ENCODE measurements at regions not wholly inside any gene's neighbourhood (a gene's known extent, or its start where the extent isn't known, plus 50 kb on each side); places are given as distances from the start of the nearest gene placed in this dataset.

- Histone ChIP-seq H3K4me3 (ENCODE audit: low read length) (no peak overlapping the region), H3K4me2 (ENCODE audit: low read depth, low read length, poor library complexity, severe bottlenecking) (no peak overlapping the region), H3K9me3 (ENCODE audit: low read length) (no peaks in the 10 kb centered on the region), H3K79me2 (ENCODE audit: low read length) (no peaks in the 10 kb centered on the region), H3K27ac (ENCODE audit: low read length) (no peak overlapping the region), H4K20me1 (ENCODE audit: insufficient read depth, low read depth, low read length) (no peaks in the 10 kb centered on the region), H3K27me3 (ENCODE audit: low read length) (no peaks in the 10 kb centered on the region), H3K9me2 (replicated peaks; ENCODE audit: insufficient read depth, low read length) (no peaks in the 10 kb centered on the region), H3K4me1 (ENCODE audit: low read length) (no peaks in the 10 kb centered on the region), H2AFZ (ENCODE audit: low read length) (no peak overlapping the region), H3K36me3 (ENCODE audit: insufficient read depth, low read length) (no peaks in the 10 kb centered on the region), H3K9ac (ENCODE audit: low read length) (no peak overlapping the region)
- DNase-seq = no peak
These were observed 536.7 kb downstream of the TNS1 start for GRCh38 chr2:217466104-217466503.

GRCh38 chr2:217465100-217465499 lies 537.7 kb downstream of the TNS1 start:
- Histone ChIP-seq H4K20me1 (ENCODE audit: insufficient read depth, low read depth, low read length) (no peaks in the 10 kb centered on the region), H3K9me2 (replicated peaks; ENCODE audit: insufficient read depth, low read length) (no peaks in the 10 kb centered on the region)

GRCh38 chr2:217463402-217464075 lies 539.3 kb downstream of the TNS1 start:
- no peak overlapping the region for H3K4me3 ChIP-seq (ENCODE audit: low read length)

More at GRCh38 chr2:217465100-217465499, 537.7 kb downstream of the TNS1 start:
- DNase-seq = no peak
- no peak overlapping the region for H3K27ac ChIP-seq (ENCODE audit: low read length)
- no peaks in the 10 kb centered on the region for H3K4me1 ChIP-seq (ENCODE audit: low read length)
- no peaks in the 10 kb centered on the region for H3K36me3 ChIP-seq (ENCODE audit: insufficient read depth, low read length)
- no peaks in the 10 kb centered on the region for H3K9me3 ChIP-seq (ENCODE audit: low read length)
- no peaks in the 10 kb centered on the region for H3K79me2 ChIP-seq (ENCODE audit: low read length)
- no peak overlapping the region for H3K4me2 ChIP-seq (ENCODE audit: low read depth, low read length, poor library complexity, severe bottlenecking)
- no peak overlapping the region for H3K9ac ChIP-seq (ENCODE audit: low read length)
- no peak overlapping the region for H3K4me3 ChIP-seq (ENCODE audit: low read length)
- no peak overlapping the region for H2AFZ ChIP-seq (ENCODE audit: low read length)
- H3K27me3 ChIP-seq (ENCODE audit: low read length) = no peaks in the 10 kb centered on the region

GRCh38 chr2:217462121-217462520 lies 540.7 kb downstream of the TNS1 start:
- Histone ChIP-seq H3K36me3 (ENCODE audit: insufficient read depth, low read length) (no peaks in the 10 kb centered on the region), H3K9me2 (replicated peaks; ENCODE audit: insufficient read depth, low read length) (no peaks in the 10 kb centered on the region), H3K79me2 (ENCODE audit: low read length) (no peaks in the 10 kb centered on the region), H3K27ac (ENCODE audit: low read length) (no peak overlapping the region), H3K9ac (ENCODE audit: low read length) (no peak overlapping the region), H4K20me1 (ENCODE audit: insufficient read depth, low read depth, low read length) (no peaks in the 10 kb centered on the region), H3K4me3 (ENCODE audit: low read length) (no peak overlapping the region), H3K27me3 (ENCODE audit: low read length) (no peaks in the 10 kb centered on the region), H3K9me3 (ENCODE audit: low read length) (no peaks in the 10 kb centered on the region), H3K4me1 (ENCODE audit: low read length) (no peaks in the 10 kb centered on the region), H3K4me2 (ENCODE audit: low read depth, low read length, poor library complexity, severe bottlenecking) (no peak overlapping the region), H2AFZ (ENCODE audit: low read length) (no peak overlapping the region)
- DNase-seq = no peak

More at GRCh38 chr2:217463402-217464075, 539.3 kb downstream of the TNS1 start:
- Histone ChIP-seq H3K79me2 (ENCODE audit: low read length) (no peaks in the 10 kb centered on the region), H3K9me3 (ENCODE audit: low read length) (no peaks in the 10 kb centered on the region), H3K9me2 (replicated peaks; ENCODE audit: insufficient read depth, low read length) (no peaks in the 10 kb centered on the region), H3K36me3 (ENCODE audit: insufficient read depth, low read length) (no peaks in the 10 kb centered on the region), H3K4me2 (ENCODE audit: low read depth, low read length, poor library complexity, severe bottlenecking) (no peak overlapping the region), H3K27ac (ENCODE audit: low read length) (no peak overlapping the region), H3K27me3 (ENCODE audit: low read length) (no peaks in the 10 kb centered on the region), H4K20me1 (ENCODE audit: insufficient read depth, low read depth, low read length) (no peaks in the 10 kb centered on the region), H3K9ac (ENCODE audit: low read length) (no peak overlapping the region), H2AFZ (ENCODE audit: low read length) (no peak overlapping the region), H3K4me1 (ENCODE audit: low read length) (no peaks in the 10 kb centered on the region)
- no peak for DNase-seq

- Histone ChIP-seq H3K9ac (ENCODE audit: low read length) (no peak overlapping the region), H2AFZ (ENCODE audit: low read length) (no peak overlapping the region), H3K27me3 (ENCODE audit: low read length) (no peaks in the 10 kb centered on the region), H3K79me2 (ENCODE audit: low read length) (no peaks in the 10 kb centered on the region), H3K4me3 (ENCODE audit: low read length) (no peak overlapping the region), H3K36me3 (ENCODE audit: insufficient read depth, low read length) (no peaks in the 10 kb centered on the region), H4K20me1 (ENCODE audit: insufficient read depth, low read depth, low read length) (no peaks in the 10 kb centered on the region), H3K4me2 (ENCODE audit: low read depth, low read length, poor library complexity, severe bottlenecking) (no peak overlapping the region), H3K4me1 (ENCODE audit: low read length) (no peaks in the 10 kb centered on the region), H3K27ac (ENCODE audit: low read length) (no peak overlapping the region), H3K9me2 (replicated peaks; ENCODE audit: insufficient read depth, low read length) (no peaks in the 10 kb centered on the region), H3K9me3 (ENCODE audit: low read length) (no peaks in the 10 kb centered on the region)
- no peak for DNase-seq
These were observed 541.1 kb downstream of the TNS1 start for GRCh38 chr2:217461674-217462073.

GRCh38 chr2:217459680-217460405 lies 543.0 kb downstream of the TNS1 start:
- Histone ChIP-seq H3K36me3 (ENCODE audit: insufficient read depth, low read length) (no peaks in the 10 kb centered on the region), H3K4me2 (ENCODE audit: low read depth, low read length, poor library complexity, severe bottlenecking) (no peak overlapping the region), H3K9me3 (ENCODE audit: low read length) (no peaks in the 10 kb centered on the region), H3K79me2 (ENCODE audit: low read length) (no peaks in the 10 kb centered on the region), H2AFZ (ENCODE audit: low read length) (no peak overlapping the region), H3K27me3 (ENCODE audit: low read length) (no peaks in the 10 kb centered on the region), H3K27ac (ENCODE audit: low read length) (no peak overlapping the region), H3K9ac (ENCODE audit: low read length) (no peak overlapping the region), H3K4me1 (ENCODE audit: low read length) (no peaks in the 10 kb centered on the region), H3K4me3 (ENCODE audit: low read length) (no peak overlapping the region), H3K9me2 (replicated peaks; ENCODE audit: insufficient read depth, low read length) (no peaks in the 10 kb centered on the region), H4K20me1 (ENCODE audit: insufficient read depth, low read depth, low read length) (no peaks in the 10 kb centered on the region)
- no peak for DNase-seq

GRCh38 chr2:217459016-217459415 lies 543.8 kb downstream of the TNS1 start:
- no peaks in the 10 kb centered on the region for H4K20me1 ChIP-seq (ENCODE audit: insufficient read depth, low read depth, low read length)
- no peaks in the 10 kb centered on the region for H3K27me3 ChIP-seq (ENCODE audit: low read length)
- H3K9me2 ChIP-seq (replicated peaks; ENCODE audit: insufficient read depth, low read length) = no peaks in the 10 kb centered on the region
- no peak overlapping the region for H3K4me3 ChIP-seq (ENCODE audit: low read length)
- DNase-seq = no peak
- H3K9ac ChIP-seq (ENCODE audit: low read length) = no peak overlapping the region
- no peaks in the 10 kb centered on the region for H3K4me1 ChIP-seq (ENCODE audit: low read length)
- no peaks in the 10 kb centered on the region for H3K36me3 ChIP-seq (ENCODE audit: insufficient read depth, low read length)
- H3K27ac ChIP-seq (ENCODE audit: low read length) = no peak overlapping the region
- H2AFZ ChIP-seq (ENCODE audit: low read length) = no peak overlapping the region
- H3K4me2 ChIP-seq (ENCODE audit: low read depth, low read length, poor library complexity, severe bottlenecking) = no peak overlapping the region
- H3K79me2 ChIP-seq (ENCODE audit: low read length) = no peaks in the 10 kb centered on the region
- no peaks in the 10 kb centered on the region for H3K9me3 ChIP-seq (ENCODE audit: low read length)

- DNase-seq = no peak
- no peaks in the 10 kb centered on the region for H3K9me2 ChIP-seq (replicated peaks; ENCODE audit: insufficient read depth, low read length)
- no peaks in the 10 kb centered on the region for H3K79me2 ChIP-seq (ENCODE audit: low read length)
- H3K27me3 ChIP-seq (ENCODE audit: low read length) = no peaks in the 10 kb centered on the region
- no peaks in the 10 kb centered on the region for H4K20me1 ChIP-seq (ENCODE audit: insufficient read depth, low read depth, low read length)
- no peak overlapping the region for H3K27ac ChIP-seq (ENCODE audit: low read length)
- no peak overlapping the region for H3K4me2 ChIP-seq (ENCODE audit: low read depth, low read length, poor library complexity, severe bottlenecking)
- no peak overlapping the region for H2AFZ ChIP-seq (ENCODE audit: low read length)
- no peaks in the 10 kb centered on the region for H3K36me3 ChIP-seq (ENCODE audit: insufficient read depth, low read length)
- H3K4me1 ChIP-seq (ENCODE audit: low read length) = no peaks in the 10 kb centered on the region
- H3K9me3 ChIP-seq (ENCODE audit: low read length) = no peaks in the 10 kb centered on the region
- no peak overlapping the region for H3K4me3 ChIP-seq (ENCODE audit: low read length)
- H3K9ac ChIP-seq (ENCODE audit: low read length) = no peak overlapping the region
These were observed 546.8 kb downstream of the TNS1 start for GRCh38 chr2:217456016-217456415.
